ENCODE measurements at regions not wholly inside any gene's neighbourhood (a gene's known extent, or its start where the extent isn't known, plus 50 kb on each side); places are given as distances from the start of the nearest gene placed in this dataset.

DNA sequence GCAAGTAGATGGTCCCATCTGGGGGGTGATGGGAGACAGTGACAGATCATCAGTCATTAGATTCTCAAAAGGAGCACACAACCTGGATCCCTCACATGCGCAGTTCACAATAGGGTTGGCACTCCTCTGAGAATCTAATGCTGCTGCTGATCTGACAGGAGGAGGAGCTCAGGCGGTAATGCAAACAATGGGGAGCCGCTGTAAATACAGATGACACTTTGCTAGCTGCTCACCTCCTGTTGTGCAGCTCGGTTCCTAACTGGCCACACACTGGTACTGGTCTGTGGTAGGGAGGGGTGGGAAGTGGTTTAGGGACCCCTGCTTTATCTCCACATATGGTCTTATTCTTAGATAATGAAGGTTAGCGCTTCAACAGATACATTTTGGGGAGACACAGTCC lies 506.6 kb downstream of the PLCL1 start:
- peaks cover 45% of the 10 kb centered on the region for H3K27me3 Mint-ChIP-seq
- intact Hi-C loops (cut with micrococcal nuclease) = no loop called here
- POLR2A ChIA-PET = no interaction called here

DNA sequence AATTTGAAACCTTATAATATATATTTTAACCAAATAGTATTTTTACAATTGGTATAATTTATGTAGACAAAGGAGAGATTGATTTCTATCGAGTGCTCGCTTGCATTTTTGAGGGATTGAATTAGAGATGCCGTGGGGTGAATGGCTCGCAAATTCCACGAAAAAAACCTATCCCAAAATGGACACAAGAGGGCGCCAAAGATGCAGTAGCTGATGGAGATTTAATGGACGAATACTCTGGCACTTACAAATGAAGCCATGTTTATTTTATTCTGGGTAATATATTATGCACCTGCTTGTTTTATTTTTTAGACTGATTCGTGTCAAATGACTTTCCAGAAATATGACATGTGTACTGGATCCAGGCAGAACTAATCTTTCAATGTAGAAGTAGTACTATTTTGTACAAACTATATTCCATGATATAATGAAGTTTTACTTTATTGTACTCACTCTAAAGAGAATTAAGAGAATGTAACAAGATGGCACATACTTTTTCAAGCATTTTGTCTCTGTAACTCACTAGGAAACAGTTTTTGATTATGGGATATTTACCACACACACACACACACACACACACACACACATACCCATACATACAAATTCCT lies 505.4 kb downstream of the PLCL1 start:
- no peak overlapping the region for H3K27ac Mint-ChIP-seq
- H3K4me1 Mint-ChIP-seq = no peaks in the 10 kb centered on the region
- no peak overlapping the region for H3K4me2 ChIP-seq (replicated peaks; ENCODE audit: low read depth, low read length, poor library complexity, severe bottlenecking)
- H4K20me1 ChIP-seq (ENCODE audit: control insufficient read depth, insufficient read depth, low read length, poor library complexity, severe bottlenecking) = no peaks in the 10 kb centered on the region
- no peak overlapping the region for H2AFZ ChIP-seq (ENCODE audit: insufficient read depth, low read depth, low read length, poor library complexity, severe bottlenecking)
- no peak for TF ChIP-seq EZH2 (IDR thresholded peaks at IDR 0.05; ENCODE audit: borderline replicate concordance, insufficient read depth, low read depth, low read length, poor library complexity, severe bottlenecking)
- TF ChIP-seq, protein P1, sequence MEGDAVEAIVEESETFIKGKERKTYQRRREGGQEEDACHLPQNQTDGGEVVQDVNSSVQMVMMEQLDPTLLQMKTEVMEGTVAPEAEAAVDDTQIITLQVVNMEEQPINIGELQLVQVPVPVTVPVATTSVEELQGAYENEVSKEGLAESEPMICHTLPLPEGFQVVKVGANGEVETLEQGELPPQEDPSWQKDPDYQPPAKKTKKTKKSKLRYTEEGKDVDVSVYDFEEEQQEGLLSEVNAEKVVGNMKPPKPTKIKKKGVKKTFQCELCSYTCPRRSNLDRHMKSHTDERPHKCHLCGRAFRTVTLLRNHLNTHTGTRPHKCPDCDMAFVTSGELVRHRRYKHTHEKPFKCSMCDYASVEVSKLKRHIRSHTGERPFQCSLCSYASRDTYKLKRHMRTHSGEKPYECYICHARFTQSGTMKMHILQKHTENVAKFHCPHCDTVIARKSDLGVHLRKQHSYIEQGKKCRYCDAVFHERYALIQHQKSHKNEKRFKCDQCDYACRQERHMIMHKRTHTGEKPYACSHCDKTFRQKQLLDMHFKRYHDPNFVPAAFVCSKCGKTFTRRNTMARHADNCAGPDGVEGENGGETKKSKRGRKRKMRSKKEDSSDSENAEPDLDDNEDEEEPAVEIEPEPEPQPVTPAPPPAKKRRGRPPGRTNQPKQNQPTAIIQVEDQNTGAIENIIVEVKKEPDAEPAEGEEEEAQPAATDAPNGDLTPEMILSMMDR (IDR thresholded peaks at IDR 0.05) = peak; percentile 97
- no peaks in the 10 kb centered on the region for H3K4me1 ChIP-seq (ENCODE audit: control insufficient read depth in 2 of 2, insufficient read depth in 2 of 2, low read length in 2 of 2)
- H3K27ac ChIP-seq (ENCODE audit: low read length in 2 of 2) = no peak overlapping the region
- CTCF ChIA-PET = interaction anchor here (1.0 to 2.0 kb wide), 10 partner anchors 9 to 1430 kb away, joined by 3 to 14 read pairs (median 6); no protein-coding TSS in a partner anchor
- H3K9me3 ChIP-seq (ENCODE audit: control extremely low read depth in 1 of 3, control insufficient read depth in 2 of 3, insufficient read depth in 1 of 3, low read length in 2 of 3) = no peaks in the 10 kb centered on the region
- H3K9ac ChIP-seq (ENCODE audit: low read length) = no peak overlapping the region
- no CpG with 5 or more reads among the region's 8 CpGs for WGBS (ENCODE audit: insufficient coverage)
- no peaks in the 10 kb centered on the region for H3K79me2 ChIP-seq (ENCODE audit: control insufficient read depth, insufficient read depth, low read length)
- H3K27me3 Mint-ChIP-seq = peaks cover 34% of the 10 kb centered on the region
- H3K4me3 ChIP-seq (ENCODE audit: control extremely low read depth in 1 of 5, extremely low read depth in 1 of 5, insufficient read depth in 1 of 5, low read depth in 2 of 5, low read length in 4 of 5) = no peak overlapping the region
- no peak overlapping the region for H3K4me3 Mint-ChIP-seq
- ATAC-seq (ENCODE audit: low read depth) (peak; percentile 41), DNase-seq (peak; percentile 50)
- peaks cover 0 to 2% (median 0%) of the 10 kb centered on the region in 4 experiments for H3K27me3 ChIP-seq (replicated peaks in 1 of 4; ENCODE audit: control extremely low read depth in 1 of 4, control insufficient read depth in 3 of 4, insufficient read depth in 4 of 4, low read length in 3 of 4)
- intact Hi-C loops (cut with micrococcal nuclease) = loop anchor here (1.0 to 2.0 kb wide), 2 partner anchors 1430 to 1551 kb away; no protein-coding TSS in a partner anchor
- H3K36me3 ChIP-seq (replicated peaks in 1 of 2; ENCODE audit: control extremely low read depth in 1 of 2, control insufficient read depth in 1 of 2, extremely low read depth in 1 of 2, insufficient read depth in 2 of 2, low read length in 1 of 2) = no peaks in the 10 kb centered on the region
- no peaks in the 10 kb centered on the region for H3K9me3 Mint-ChIP-seq (ENCODE audit: insufficient read depth)
- POLR2A ChIA-PET = no interaction called here

More for the DNA sequence above, 506.6 kb downstream of the PLCL1 start:
- ATAC-seq (ENCODE audit: low read depth) (no peak), DNase-seq (no peak)
- TF ChIP-seq, protein P1 (IDR thresholded peaks at IDR 0.05) = no peak
- TF ChIP-seq EZH2 (IDR thresholded peaks at IDR 0.05; ENCODE audit: borderline replicate concordance, insufficient read depth, low read depth, low read length, poor library complexity, severe bottlenecking) = no peak
- Histone ChIP-seq H3K9me3 (ENCODE audit: control extremely low read depth in 1 of 3, control insufficient read depth in 2 of 3, insufficient read depth in 1 of 3, low read length in 2 of 3) (no peaks in the 10 kb centered on the region), H3K79me2 (ENCODE audit: control insufficient read depth, insufficient read depth, low read length) (no peaks in the 10 kb centered on the region), H3K27me3 (replicated peaks in 1 of 4; ENCODE audit: control extremely low read depth in 1 of 4, control insufficient read depth in 3 of 4, insufficient read depth in 4 of 4, low read length in 3 of 4) (peaks cover 0 to 8% (median 0%) of the 10 kb centered on the region in 4 experiments), H4K20me1 (ENCODE audit: control insufficient read depth, insufficient read depth, low read length, poor library complexity, severe bottlenecking) (no peaks in the 10 kb centered on the region), H3K36me3 (replicated peaks in 1 of 2; ENCODE audit: control extremely low read depth in 1 of 2, control insufficient read depth in 1 of 2, extremely low read depth in 1 of 2, insufficient read depth in 2 of 2, low read length in 1 of 2) (no peaks in the 10 kb centered on the region), H2AFZ (ENCODE audit: insufficient read depth, low read depth, low read length, poor library complexity, severe bottlenecking) (no peak overlapping the region), H3K4me1 (ENCODE audit: control insufficient read depth in 2 of 2, insufficient read depth in 2 of 2, low read length in 2 of 2) (no peaks in the 10 kb centered on the region), H3K4me2 (replicated peaks; ENCODE audit: low read depth, low read length, poor library complexity, severe bottlenecking) (no peak overlapping the region), H3K4me3 (ENCODE audit: control extremely low read depth in 1 of 5, extremely low read depth in 1 of 5, insufficient read depth in 1 of 5, low read depth in 2 of 5, low read length in 4 of 5) (no peak overlapping the region), H3K27ac (ENCODE audit: low read length in 2 of 2) (no peak overlapping the region), H3K9ac (ENCODE audit: low read length) (no peak overlapping the region)
- CTCF ChIA-PET = interaction anchor here (0.9 to 5.5 kb wide), 4 partner anchors 9 to 1430 kb away, joined by 3 to 66 read pairs (median 20); no protein-coding TSS in a partner anchor
- WGBS (ENCODE audit: insufficient coverage) = 87% methylated on average over 3 of the region's 5 CpGs
- no peaks in the 10 kb centered on the region for H3K9me3 Mint-ChIP-seq (ENCODE audit: insufficient read depth)
- no peaks in the 10 kb centered on the region for H3K4me1 Mint-ChIP-seq
- H3K27ac Mint-ChIP-seq = no peak overlapping the region
- H3K4me3 Mint-ChIP-seq = no peak overlapping the region
